MV-4-11 (cell line): ENCODE measurements at regions not wholly inside any gene's neighbourhood (a gene's known extent, or its start where the extent isn't known, plus 50 kb on each side); places are given as distances from the start of the nearest gene placed in this dataset.
"Not testable (repeated sequence)": the region's sequence is repeated elsewhere in the genome, so short reads cannot be mapped to it uniquely, and the experiment has no call there.

ENCODE experiments used
- DNase-seq: peaks from one replicate; lab custom pipeline; 2025; lab: John Stamatoyannopoulos, UW

DNA sequence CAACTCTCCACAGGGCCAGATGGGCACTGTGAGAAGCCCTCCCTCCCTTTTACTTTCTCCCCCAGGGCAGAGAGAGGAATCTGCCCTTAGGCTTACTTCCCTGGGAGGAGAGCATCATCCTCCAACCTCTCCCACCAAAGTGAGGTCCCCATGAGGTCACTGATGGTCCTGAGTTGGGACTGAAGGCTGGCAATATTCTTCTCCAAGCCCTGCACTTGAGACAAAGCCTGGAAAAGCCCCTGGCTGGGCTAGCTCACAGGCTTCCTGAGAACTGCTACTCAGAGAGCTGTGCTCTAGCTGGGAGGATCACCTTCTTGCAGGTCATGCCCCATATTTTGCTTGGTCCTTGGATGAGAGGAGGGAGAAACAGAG lies 110.0 kb upstream of the MEF2A start:
- no peak for DNase-seq

GRCh38 chr15:99464137-99464536 lies 101.6 kb upstream of the MEF2A start:
- DNase-seq: no peak

GRCh38 chr15:99466701-99467337 lies 99.0 kb upstream of the MEF2A start:
- DNase-seq: peak; percentile 78

DNA sequence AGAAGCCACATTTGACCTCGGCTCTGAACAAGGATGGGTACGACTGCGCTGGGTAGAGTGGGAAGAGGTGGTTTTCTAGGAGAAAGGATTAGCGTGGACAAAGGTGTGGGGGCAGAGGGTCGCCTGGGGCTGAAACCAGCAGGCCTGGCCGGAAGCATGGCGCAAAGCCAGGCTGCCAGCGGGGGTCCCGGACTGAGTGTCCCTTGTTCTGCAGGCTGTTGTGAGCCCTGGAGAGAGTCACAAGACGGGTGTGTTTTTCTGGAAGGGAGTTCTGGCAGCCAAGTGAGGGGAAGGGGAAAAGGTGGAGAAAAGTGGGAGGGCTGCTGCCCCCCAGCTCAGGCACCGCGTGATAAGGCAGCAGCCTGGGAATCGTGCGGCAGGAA lies 98.5 kb upstream of the MEF2A start:
- no peak for DNase-seq

DNA sequence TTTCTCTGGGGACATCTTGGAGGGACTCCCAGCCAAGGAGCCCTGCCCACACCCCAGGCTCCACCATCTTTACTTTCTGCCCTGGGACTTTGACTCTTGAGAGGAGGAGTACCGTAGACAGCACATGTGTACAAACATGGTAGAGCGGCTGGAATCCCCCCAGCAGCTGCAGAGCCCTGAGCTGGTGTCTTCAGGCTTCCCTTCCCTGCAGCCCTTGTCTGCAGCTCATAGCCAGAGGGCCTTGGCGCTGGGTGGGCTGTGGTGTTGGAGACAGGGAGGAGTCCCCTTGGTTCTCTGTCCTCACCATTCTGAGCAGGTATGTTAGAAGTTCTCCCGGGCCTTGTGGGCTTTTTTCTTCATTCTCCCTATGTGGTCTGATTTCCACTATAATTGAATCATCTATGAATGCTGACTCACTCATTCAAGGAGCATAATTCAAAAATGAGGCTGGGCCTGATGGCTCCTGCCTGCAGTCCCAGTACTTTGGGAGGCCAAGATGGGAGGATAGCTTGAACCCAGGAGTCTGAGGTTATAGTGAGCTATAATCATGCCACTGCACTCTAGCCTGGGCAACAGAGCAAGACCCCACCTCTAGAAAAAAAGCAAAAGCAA lies 97.8 kb upstream of the MEF2A start:
- no peak for DNase-seq

- not testable (repeated sequence) for DNase-seq
Measured at GRCh38 chr15:99470204-99470603, 95.6 kb upstream of the MEF2A start.

DNA sequence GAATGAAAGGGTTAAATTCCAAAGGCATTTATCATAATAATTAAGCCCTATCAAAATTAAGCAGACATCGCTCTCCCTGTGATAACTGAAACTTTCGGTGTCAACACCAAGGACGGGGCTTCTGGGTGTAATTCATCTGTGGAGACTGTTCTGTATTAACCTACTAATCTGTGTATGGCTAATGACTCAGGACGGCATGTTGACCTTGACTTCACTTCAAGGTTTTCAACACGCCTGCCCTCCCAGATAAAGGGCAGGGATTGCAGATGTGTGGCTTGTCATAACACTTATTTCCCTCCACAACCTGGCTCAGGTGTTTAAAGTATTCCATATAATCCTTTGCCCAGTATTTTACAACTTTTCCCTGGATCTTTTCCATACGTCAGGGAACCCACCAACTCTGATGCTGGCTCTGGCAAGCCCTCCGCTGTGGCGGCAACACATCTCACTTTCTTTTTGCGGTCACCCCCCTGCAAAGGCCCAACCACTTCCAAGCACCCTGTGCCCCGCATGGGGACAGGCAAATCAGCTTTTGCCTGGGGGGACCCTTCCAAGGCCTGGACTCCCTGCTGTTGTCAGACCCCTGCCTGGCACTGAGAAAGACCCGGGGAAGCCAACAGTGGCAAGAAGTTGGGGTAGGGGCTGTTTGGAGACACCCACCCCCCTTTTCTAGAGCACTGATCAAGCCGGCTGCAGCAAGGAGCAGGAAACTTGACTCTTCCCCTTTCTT lies 93.2 kb upstream of the MEF2A start:
- DNase-seq: no peak

- peak; percentile 50 for DNase-seq
Measured at GRCh38 chr15:99473981-99474906, 91.5 kb upstream of the MEF2A start.

- DNase-seq: no peak
Measured at GRCh38 chr15:99474909-99475753, 90.7 kb upstream of the MEF2A start.

DNA sequence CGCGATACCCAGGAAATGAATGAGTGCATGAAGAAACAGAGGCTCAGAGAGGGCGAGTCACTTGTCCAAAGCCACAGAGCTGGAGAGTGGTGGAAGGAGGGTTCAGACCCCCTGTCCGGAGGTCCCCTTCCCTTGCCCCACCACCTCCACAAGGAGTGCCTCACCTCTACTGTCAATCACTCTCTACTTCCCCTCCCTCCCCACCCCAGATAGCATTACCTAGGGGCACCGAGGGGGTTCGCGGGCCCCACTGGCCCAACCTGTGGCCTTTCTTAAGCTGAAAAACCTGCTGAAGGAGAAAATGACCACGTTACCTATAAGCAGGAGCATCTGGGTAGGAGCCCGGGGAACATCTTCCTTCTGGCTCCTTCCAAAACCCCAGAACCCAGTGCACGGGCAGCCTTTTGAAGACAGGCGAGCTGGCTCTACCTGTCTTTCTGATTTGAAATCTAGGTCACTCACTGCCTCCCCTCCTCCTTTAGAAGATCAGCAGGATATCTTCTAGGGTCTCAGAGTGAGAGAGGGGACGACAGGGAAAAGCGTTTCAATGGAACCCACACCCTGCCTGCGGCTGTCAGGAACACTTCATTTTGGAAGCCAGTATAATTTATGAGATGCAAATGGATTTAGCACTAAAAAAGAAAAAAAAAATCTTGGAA lies 89.9 kb upstream of the MEF2A start:
- DNase-seq: no peak

DNA sequence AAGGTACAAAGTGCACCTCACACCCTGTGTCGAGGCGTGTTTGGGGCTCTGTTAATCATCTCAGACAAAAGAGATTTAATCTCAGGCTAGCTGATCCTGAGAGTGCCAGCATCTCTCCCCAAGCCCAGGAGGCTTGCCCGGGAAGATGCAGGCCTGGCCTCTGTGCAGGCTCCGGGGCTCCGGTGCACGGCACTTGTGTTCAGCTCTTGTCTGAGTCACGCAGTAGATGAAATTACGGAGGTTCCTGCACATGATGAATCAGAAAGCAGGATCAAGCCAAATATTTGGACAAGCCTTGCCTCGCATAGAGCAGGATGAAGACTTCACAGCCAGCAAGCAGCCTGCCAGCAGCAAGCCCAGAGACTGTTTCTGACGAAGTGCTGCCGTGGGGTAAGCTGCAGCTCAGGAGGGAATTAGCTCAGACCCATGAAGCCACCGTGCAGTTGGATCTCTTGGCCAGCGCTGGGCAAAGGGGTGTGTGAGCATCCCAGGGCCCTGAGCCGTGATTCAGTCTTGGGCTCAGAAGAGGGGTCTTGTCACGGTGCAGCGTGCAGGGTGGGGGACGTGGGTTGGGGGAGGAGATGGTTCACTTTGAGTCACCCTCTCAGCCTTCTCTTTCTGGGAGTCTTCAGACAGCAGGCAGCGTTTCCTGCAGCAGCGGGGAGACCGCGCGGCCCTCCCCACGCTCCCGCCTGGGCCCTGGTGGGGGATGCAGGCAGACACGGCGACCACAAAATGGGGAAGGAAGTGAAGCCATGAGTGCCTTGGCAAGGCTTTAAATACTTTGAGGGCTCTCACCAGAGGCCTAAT lies 89.2 kb upstream of the MEF2A start:
- peak; percentile 85 for DNase-seq

DNA sequence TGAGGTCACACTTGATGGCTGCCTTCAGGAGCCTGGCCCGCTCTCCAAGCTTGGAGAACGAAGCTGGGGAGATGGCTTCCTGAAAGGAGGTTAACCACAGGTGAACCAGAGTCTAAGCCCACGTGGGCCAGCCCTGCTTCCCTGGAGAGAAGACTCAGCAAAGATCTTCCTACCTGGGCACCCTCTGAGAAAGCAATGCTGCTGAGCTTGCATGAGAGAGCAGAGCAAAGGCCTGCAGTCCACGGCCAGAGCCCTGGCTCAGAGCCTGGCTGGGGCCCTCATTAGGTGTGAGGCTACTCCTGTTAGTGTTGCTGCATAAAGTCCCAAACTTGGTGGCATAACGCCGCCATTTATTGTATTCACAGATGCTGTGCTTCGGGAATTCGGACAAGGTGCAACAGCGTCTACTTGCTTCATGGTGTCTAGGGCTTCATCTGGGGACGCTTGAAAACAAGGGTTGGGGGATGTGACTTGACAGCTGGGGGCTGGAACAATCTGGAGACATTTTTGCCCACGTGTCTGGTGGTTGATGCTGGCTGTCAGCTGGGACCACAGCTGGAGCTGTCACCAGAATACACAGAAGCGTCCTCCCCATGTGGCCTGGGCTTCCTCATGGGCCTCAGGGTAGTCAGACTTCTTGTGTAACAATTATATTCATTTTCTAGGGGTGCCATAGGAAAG lies 87.9 kb upstream of the MEF2A start:
- DNase-seq: peak; percentile 68

GRCh38 chr15:99478977-99479376 lies 86.8 kb upstream of the MEF2A start:
- DNase-seq: peak; percentile 9

DNA sequence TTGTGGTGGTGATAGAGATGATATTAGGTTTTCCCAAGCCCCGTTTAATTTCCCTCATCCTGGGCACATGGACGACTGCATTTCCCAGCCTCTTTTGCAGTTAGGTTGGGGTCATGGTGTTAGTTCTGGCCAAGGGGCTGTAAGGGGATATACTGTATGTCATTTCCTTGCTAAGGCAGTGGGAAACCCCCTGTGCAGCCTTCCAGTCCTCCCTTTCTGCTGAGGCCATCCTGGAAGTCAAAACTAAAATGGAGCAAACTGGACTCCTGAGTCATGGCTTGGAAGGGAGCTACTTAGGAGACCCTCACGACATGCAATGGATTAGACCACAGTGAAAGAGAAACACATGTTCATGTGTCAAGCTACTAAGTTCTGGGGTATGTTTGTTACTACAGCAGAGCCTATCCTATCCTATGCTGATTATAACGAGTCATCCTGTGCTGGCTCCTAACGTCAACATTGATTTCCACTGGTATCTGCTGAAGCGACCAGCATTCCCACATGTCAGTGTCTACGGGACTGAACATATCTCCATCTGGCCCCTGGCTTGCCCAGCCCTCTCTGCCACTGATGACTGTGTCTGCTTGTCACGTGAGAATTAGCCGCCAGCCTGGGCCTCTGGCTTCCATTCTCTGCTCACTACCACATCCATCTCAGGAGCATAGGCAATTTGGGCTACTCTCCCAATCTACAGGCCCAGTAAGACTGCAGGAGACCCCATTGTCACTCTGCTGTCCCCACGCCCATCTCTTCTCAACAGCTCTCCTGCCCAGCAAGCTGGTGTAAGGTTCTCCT lies 85.6 kb upstream of the MEF2A start:
- no peak for DNase-seq

DNA sequence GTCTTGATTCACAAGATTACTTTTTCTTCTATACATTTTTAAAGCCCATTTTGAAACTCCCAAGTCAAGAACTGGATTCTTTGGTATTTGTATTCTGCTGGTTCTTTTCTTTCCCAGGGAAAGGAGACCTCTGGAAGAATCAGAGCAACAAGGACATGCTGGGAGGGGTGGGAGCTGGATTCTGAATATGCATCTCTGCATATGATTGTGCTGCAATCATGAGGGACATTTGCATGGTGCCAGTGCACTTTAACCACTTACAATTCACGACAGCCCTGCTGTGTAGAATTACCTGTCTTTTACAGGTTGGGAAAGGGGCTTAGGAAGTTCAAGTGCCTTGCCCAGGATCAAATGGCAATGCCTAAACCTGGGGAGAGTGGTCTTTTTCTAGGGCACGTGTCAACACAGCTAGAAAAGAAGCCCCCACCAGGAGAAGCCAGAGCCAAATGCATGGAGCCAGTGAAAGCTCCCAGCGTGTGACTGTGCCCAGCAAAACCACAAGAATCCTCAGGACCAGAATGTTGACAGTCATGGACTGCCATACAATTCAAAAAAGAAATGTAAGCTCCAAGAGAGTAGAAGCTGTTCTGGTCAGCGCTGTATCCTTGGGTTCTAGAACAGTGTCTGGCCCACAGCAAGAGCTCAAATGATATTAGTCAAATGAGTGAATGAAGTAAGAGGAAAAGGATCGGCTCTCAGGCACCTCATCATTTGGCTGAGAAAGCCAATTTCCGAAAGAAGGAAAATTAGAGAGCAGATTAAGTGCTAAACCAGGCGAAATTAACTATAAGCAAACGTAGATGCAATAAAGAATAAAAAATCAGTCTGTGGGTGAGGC lies 84.5 kb upstream of the MEF2A start:
- DNase-seq: no peak

GRCh38 chr15:99481951-99482230 lies 83.9 kb upstream of the MEF2A start:
- DNase-seq: no peak

DNA sequence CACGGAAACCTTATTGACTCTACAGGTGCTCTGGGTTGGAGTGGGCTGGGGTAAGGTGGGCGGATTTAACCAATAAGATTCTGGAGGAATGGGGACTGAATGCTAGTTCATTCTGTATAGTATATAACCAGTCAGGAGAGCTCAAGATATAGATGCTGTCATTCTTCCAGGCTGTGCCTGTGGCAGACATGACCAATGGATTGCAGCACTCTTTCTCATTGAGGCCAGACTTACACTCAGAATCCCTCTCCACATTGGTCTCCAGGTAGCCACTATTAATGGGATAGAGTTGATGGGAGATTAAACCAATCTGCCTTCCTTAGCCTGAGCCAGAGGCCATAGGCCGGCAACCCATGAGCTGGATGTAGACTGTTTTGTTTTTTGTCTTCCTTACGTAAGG lies 82.8 kb upstream of the MEF2A start:
- no peak for DNase-seq
